HG02970 (cell line): ENCODE measurements at regions not wholly inside any gene's neighbourhood (a gene's known extent, or its start where the extent isn't known, plus 50 kb on each side); places are given as distances from the start of the nearest gene placed in this dataset.

Source experiments
- ATAC-seq: cut with Tn5 transposase; IDR thresholded peaks from one replicate; pipeline ENCODE4 v1.9.1; 2021; ENCODE audit warnings: mild to moderate bottlenecking, moderate library complexity, moderate number of reproducible peaks; ENCODE audit not compliant: unreplicated experiment, low FRiP score

GRCh38 chr10:131657318-131657984 is 243.4 kb upstream of the PPP2R2D start:
- no peak for ATAC-seq

GRCh38 chr10:131657985-131658330 is 242.8 kb upstream of the PPP2R2D start:
- no peak for ATAC-seq

GRCh38 chr10:131658476-131659110 is 242.2 kb upstream of the PPP2R2D start:
- ATAC-seq = no peak

- ATAC-seq = no peak
These were observed 240.4 kb upstream of the PPP2R2D start for GRCh38 chr10:131660427-131660826.

- no peak for ATAC-seq
These were observed 238.0 kb upstream of the PPP2R2D start for GRCh38 chr10:131662851-131663250.

- no peak for ATAC-seq
These were observed 237.5 kb upstream of the PPP2R2D start for GRCh38 chr10:131663351-131663750.

- ATAC-seq = no peak
These were observed 234.7 kb upstream of the PPP2R2D start for GRCh38 chr10:131666091-131666490.

- ATAC-seq = no peak
These were observed 233.8 kb upstream of the PPP2R2D start for GRCh38 chr10:131667047-131667446.

GRCh38 chr10:131667561-131667960 is 233.2 kb upstream of the PPP2R2D start:
- no peak for ATAC-seq

GRCh38 chr10:131668903-131669302 is 231.9 kb upstream of the PPP2R2D start:
- no peak for ATAC-seq

- ATAC-seq = no peak
These were observed 231.0 kb upstream of the PPP2R2D start for GRCh38 chr10:131669838-131670237.

GRCh38 chr10:131670341-131670740 is 230.5 kb upstream of the PPP2R2D start:
- no peak for ATAC-seq

GRCh38 chr10:131673396-131673795 is 227.4 kb upstream of the PPP2R2D start:
- ATAC-seq = no peak

GRCh38 chr10:131674130-131674529 is 226.7 kb upstream of the PPP2R2D start:
- no peak for ATAC-seq

- no peak for ATAC-seq
These were observed 225.7 kb upstream of the PPP2R2D start for GRCh38 chr10:131675104-131675503.

GRCh38 chr10:131676046-131676799 is 224.6 kb upstream of the PPP2R2D start:
- no peak for ATAC-seq

GRCh38 chr10:131676800-131677421 is 223.9 kb upstream of the PPP2R2D start:
- no peak for ATAC-seq

GRCh38 chr10:131677671-131678070 is 223.1 kb upstream of the PPP2R2D start:
- ATAC-seq = no peak

GRCh38 chr10:131678171-131678570 is 222.6 kb upstream of the PPP2R2D start:
- no peak for ATAC-seq

GRCh38 chr10:131678613-131679012 is 222.2 kb upstream of the PPP2R2D start:
- no peak for ATAC-seq

GRCh38 chr10:131679926-131680325 is 220.9 kb upstream of the PPP2R2D start:
- no peak for ATAC-seq
